ENCODE measurements at regions not wholly inside any gene's neighbourhood (a gene's known extent, or its start where the extent isn't known, plus 50 kb on each side); places are given as distances from the start of the nearest gene placed in this dataset.

- TF ChIP-seq EZH2phosphoT487 (IDR thresholded peaks at IDR 0.05; ENCODE audit: insufficient read depth, low read depth): no peak
- TF ChIP-seq EZH2 (IDR thresholded peaks at IDR 0.05; ENCODE audit: insufficient read depth, poor library complexity, severe bottlenecking): no peak
Observed at GRCh38 chr4:41364876-41365275, 108.1 kb downstream of the UCHL1 start.
